Liver (tissue), 8 donors: ENCODE measurements at regions not wholly inside any gene's neighbourhood (a gene's known extent, or its start where the extent isn't known, plus 50 kb on each side); places are given as distances from the start of the nearest gene placed in this dataset.

Experiments used
- DNase-seq: peaks from one replicate; pipeline ENCODE4 v3.0.0-alpha.2; 2017; ENCODE audit warnings: low spot score
- H3K27ac ChIP-seq, 2 donors: one replicate each; pipeline ENCODE4 v1.7.0; 2013; ENCODE audit warnings: inconsistent platforms in 2 of 2, low read length in 2 of 2, control low read depth in 1 of 2, low read depth in 1 of 2, mild to moderate bottlenecking in 1 of 2
- H3K27me3 ChIP-seq, 4 donors: one replicate each; pipeline versions ENCODE4 v1.6.1 to v1.7.0; 2013; ENCODE audit warnings: low read length in 3 of 4, inconsistent platforms in 1 of 4, mild to moderate bottlenecking in 1 of 4, moderate library complexity in 1 of 4; ENCODE audit not compliant: control insufficient read depth in 4 of 4, insufficient read depth in 4 of 4
- H3K36me3 ChIP-seq, 4 donors: one replicate each; pipeline versions ENCODE4 v1.6.1 to v1.7.0; 2013; ENCODE audit warnings: low read length in 3 of 4, mild to moderate bottlenecking in 3 of 4, low read depth in 1 of 4, moderate library complexity in 1 of 4; ENCODE audit not compliant: control insufficient read depth in 4 of 4, insufficient read depth in 3 of 4
- H3K4me1 ChIP-seq, 4 donors: one replicate each; pipeline versions ENCODE4 v1.6.1 to v1.7.0; 2013; ENCODE audit warnings: low read length in 3 of 4, mild to moderate bottlenecking in 3 of 4, moderate library complexity in 1 of 4; ENCODE audit not compliant: control insufficient read depth in 4 of 4, insufficient read depth in 4 of 4
- H3K4me3 ChIP-seq, 3 donors: one replicate each; pipeline versions ENCODE4 v1.6.1 to v1.7.0; 2013; ENCODE audit warnings: low read length in 3 of 3, control low read depth in 1 of 3, low read depth in 1 of 3, mild to moderate bottlenecking in 1 of 3
- H3K9ac ChIP-seq, 2 donors: one replicate each; pipeline ENCODE4 v1.7.0; 2013; ENCODE audit warnings: low read length in 2 of 2, mild to moderate bottlenecking in 2 of 2, moderate library complexity in 2 of 2, control low read depth in 1 of 2, low read depth in 1 of 2
- H3K9me3 ChIP-seq, 4 donors: one replicate each; pipeline versions ENCODE4 v1.6.1 to v1.7.0; 2013; ENCODE audit warnings: low read length in 3 of 4; ENCODE audit not compliant: control insufficient read depth in 4 of 4
- FOXA2 ChIP-seq: IDR thresholded peaks from 2 replicates; pipeline ENCODE4 v1.6.1; 2016; ENCODE audit warnings: antibody characterized with exemption
- GABPA ChIP-seq, 2 donors: IDR thresholded peaks in 1 of 2; conservative IDR thresholded peaks in 1 of 2; 2 replicates each; pipeline ENCODE4 v1.6.1; 2016; ENCODE audit warnings: antibody characterized with exemption in 2 of 2, mild to moderate bottlenecking in 1 of 2, moderate library complexity in 1 of 2
- HNF4A ChIP-seq, 2 donors: conservative IDR thresholded peaks; 2 replicates each; pipeline ENCODE4 v1.6.1; 2016; ENCODE audit warnings: antibody characterized with exemption in 2 of 2, mild to moderate bottlenecking in 2 of 2
- HNF4G ChIP-seq: IDR thresholded peaks from 2 replicates; pipeline ENCODE4 v1.6.1; 2016; ENCODE audit warnings: antibody characterized with exemption
- JUND ChIP-seq, 2 donors: IDR thresholded peaks; 2 replicates each; pipeline ENCODE4 v1.6.1; 2016; ENCODE audit warnings: antibody characterized with exemption in 2 of 2
- NR2F2 ChIP-seq: IDR thresholded peaks from 2 replicates; pipeline ENCODE4 v1.6.1; 2016; ENCODE audit warnings: antibody characterized with exemption
- RAD21 ChIP-seq, 2 donors: IDR thresholded peaks; 2 replicates each; pipeline ENCODE4 v1.6.1; 2016; ENCODE audit warnings: antibody characterized with exemption in 2 of 2, mild to moderate bottlenecking in 2 of 2
- RXRA ChIP-seq, 2 donors: IDR thresholded peaks; 2 replicates each; pipeline ENCODE4 v1.6.1; 2017 to 2018; ENCODE audit warnings: antibody characterized with exemption in 2 of 2, mild to moderate bottlenecking in 1 of 2
- SP1 ChIP-seq: IDR thresholded peaks from 2 replicates; pipeline ENCODE4 v1.6.1; 2018; ENCODE audit warnings: antibody characterized with exemption, mild to moderate bottlenecking
- TAF1 ChIP-seq: conservative IDR thresholded peaks from 2 replicates; pipeline ENCODE4 v1.6.1; 2016; ENCODE audit warnings: antibody characterized with exemption, mild to moderate bottlenecking
- YY1 ChIP-seq: IDR thresholded peaks from 2 replicates; pipeline ENCODE4 v1.6.1; 2016; ENCODE audit warnings: antibody characterized with exemption, mild to moderate bottlenecking
- WGBS: extraction: QIAGEN DNeasy Blood & Tissue Kit; methylation state at CpG from one replicate; pipeline ENCODE4 v1.1.7; 2013; 5-methylcytosine and 5-hydroxymethylcytosine counted together
- TF ChIP-seq, protein P1 (sequence below): IDR thresholded peaks from 2 replicates; pipeline ENCODE4 v1.6.1; 2016; ENCODE audit warnings: antibody characterized with exemption
- TF ChIP-seq, protein P2 (sequence below): fragments of 150-350 bp; IDR thresholded peaks from 2 replicates; pipeline ENCODE4 v1.5.1; 2017; ENCODE audit warnings: improper control_type of control experiment, low read depth, low read length; ENCODE audit not compliant: missing input control
- TF ChIP-seq, protein P3 (sequence below): IDR thresholded peaks from 2 replicates; pipeline ENCODE4 v1.6.1; 2016; ENCODE audit warnings: antibody characterized with exemption, mild to moderate bottlenecking
- TF ChIP-seq, protein P4 (sequence below): IDR thresholded peaks from 2 replicates; pipeline ENCODE4 v1.6.1; 2016; ENCODE audit warnings: antibody characterized with exemption
- TF ChIP-seq, protein P5 (sequence below): IDR thresholded peaks from 2 replicates; pipeline ENCODE4 v1.6.1; 2016; ENCODE audit warnings: antibody characterized with exemption
- donor health status: healthy.
- donor health status: healthy.
- donor health status: healthy.
- donor health status: healthy.
- donor health status: healthy.

DNA sequence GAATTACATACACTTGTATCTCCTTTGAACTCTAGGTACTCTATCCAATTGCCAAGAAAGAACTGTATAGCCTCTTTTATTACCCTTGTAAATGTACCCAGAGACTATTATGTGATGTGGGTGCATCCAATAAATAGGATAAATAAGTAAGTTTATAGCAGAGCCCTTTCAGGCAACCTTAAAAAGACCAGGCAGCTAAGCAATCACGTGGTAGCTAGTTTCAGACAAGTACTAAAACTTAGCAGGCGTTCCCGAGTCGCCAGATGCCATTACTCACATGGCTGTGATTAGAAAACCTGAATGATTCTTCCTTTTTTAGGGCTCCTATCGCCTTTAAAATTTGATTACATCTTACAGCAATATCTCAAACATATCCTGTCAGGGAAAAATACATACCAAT, 1303.0 kb downstream of the EFNB2 start:
- DNase-seq: no peak
- H3K27ac ChIP-seq: no peak overlapping the region
- no peaks in the 10 kb centered on the region for H3K36me3 ChIP-seq
- WGBS: 62% methylated on average over 5 of the region's 5 CpGs
- TF ChIP-seq, protein P1, sequence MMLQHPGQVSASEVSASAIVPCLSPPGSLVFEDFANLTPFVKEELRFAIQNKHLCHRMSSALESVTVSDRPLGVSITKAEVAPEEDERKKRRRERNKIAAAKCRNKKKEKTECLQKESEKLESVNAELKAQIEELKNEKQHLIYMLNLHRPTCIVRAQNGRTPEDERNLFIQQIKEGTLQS: no peak
- H3K9ac ChIP-seq: no peak overlapping the region
- peaks cover 0 to 2% (median 0%) of the 10 kb centered on the region in 4 donors for H3K27me3 ChIP-seq
- H3K9me3 ChIP-seq: no peaks in the 10 kb centered on the region
- H3K4me3 ChIP-seq: no peak overlapping the region
- H3K4me1 ChIP-seq: no peaks in the 10 kb centered on the region

DNA sequence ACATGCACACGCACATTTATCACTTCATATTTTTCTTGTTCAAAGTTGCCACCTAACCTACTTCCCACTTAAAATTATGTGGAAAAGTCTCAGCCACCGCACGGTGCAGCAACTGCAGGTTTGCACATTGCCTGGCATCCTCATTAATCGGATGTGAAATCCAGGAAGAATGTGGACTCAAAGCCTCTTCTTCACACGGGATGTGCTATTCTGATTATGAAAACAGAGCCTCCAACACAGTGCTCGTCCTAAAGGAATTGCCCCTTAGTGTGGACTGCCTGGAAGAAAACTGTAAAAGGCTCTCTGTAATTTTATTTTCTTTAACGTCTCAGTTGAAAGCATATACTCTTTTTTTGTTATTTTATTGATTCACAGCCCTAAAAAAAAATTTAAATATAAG, 1303.5 kb downstream of the EFNB2 start:
- TF ChIP-seq, protein P2, sequence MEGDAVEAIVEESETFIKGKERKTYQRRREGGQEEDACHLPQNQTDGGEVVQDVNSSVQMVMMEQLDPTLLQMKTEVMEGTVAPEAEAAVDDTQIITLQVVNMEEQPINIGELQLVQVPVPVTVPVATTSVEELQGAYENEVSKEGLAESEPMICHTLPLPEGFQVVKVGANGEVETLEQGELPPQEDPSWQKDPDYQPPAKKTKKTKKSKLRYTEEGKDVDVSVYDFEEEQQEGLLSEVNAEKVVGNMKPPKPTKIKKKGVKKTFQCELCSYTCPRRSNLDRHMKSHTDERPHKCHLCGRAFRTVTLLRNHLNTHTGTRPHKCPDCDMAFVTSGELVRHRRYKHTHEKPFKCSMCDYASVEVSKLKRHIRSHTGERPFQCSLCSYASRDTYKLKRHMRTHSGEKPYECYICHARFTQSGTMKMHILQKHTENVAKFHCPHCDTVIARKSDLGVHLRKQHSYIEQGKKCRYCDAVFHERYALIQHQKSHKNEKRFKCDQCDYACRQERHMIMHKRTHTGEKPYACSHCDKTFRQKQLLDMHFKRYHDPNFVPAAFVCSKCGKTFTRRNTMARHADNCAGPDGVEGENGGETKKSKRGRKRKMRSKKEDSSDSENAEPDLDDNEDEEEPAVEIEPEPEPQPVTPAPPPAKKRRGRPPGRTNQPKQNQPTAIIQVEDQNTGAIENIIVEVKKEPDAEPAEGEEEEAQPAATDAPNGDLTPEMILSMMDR: no peak
- TF ChIP-seq FOXA2: no peak
- TF ChIP-seq GABPA (IDR thresholded peaks at IDR 0.05 in 1 of 2, conservative IDR thresholded peaks at IDR 0.05 in 1 of 2): no peak
- TF ChIP-seq, protein P1: no peak
- TF ChIP-seq TAF1: no peak
- TF ChIP-seq HNF4A (conservative IDR thresholded peaks at IDR 0.05): no peak
- no peak for TF ChIP-seq NR2F2
- TF ChIP-seq RXRA (IDR thresholded peaks at IDR 0.05): no peak
- no peak for TF ChIP-seq JUND (IDR thresholded peaks at IDR 0.05)
- TF ChIP-seq, protein P3, sequence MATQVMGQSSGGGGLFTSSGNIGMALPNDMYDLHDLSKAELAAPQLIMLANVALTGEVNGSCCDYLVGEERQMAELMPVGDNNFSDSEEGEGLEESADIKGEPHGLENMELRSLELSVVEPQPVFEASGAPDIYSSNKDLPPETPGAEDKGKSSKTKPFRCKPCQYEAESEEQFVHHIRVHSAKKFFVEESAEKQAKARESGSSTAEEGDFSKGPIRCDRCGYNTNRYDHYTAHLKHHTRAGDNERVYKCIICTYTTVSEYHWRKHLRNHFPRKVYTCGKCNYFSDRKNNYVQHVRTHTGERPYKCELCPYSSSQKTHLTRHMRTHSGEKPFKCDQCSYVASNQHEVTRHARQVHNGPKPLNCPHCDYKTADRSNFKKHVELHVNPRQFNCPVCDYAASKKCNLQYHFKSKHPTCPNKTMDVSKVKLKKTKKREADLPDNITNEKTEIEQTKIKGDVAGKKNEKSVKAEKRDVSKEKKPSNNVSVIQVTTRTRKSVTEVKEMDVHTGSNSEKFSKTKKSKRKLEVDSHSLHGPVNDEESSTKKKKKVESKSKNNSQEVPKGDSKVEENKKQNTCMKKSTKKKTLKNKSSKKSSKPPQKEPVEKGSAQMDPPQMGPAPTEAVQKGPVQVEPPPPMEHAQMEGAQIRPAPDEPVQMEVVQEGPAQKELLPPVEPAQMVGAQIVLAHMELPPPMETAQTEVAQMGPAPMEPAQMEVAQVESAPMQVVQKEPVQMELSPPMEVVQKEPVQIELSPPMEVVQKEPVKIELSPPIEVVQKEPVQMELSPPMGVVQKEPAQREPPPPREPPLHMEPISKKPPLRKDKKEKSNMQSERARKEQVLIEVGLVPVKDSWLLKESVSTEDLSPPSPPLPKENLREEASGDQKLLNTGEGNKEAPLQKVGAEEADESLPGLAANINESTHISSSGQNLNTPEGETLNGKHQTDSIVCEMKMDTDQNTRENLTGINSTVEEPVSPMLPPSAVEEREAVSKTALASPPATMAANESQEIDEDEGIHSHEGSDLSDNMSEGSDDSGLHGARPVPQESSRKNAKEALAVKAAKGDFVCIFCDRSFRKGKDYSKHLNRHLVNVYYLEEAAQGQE: no peak
- TF ChIP-seq, protein P4, sequence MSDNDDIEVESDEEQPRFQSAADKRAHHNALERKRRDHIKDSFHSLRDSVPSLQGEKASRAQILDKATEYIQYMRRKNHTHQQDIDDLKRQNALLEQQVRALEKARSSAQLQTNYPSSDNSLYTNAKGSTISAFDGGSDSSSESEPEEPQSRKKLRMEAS: no peak
- no peak for TF ChIP-seq HNF4G
- no peak for TF ChIP-seq RAD21 (IDR thresholded peaks at IDR 0.05)
- no peak for TF ChIP-seq YY1
- no peak for TF ChIP-seq SP1
- TF ChIP-seq, protein P5, sequence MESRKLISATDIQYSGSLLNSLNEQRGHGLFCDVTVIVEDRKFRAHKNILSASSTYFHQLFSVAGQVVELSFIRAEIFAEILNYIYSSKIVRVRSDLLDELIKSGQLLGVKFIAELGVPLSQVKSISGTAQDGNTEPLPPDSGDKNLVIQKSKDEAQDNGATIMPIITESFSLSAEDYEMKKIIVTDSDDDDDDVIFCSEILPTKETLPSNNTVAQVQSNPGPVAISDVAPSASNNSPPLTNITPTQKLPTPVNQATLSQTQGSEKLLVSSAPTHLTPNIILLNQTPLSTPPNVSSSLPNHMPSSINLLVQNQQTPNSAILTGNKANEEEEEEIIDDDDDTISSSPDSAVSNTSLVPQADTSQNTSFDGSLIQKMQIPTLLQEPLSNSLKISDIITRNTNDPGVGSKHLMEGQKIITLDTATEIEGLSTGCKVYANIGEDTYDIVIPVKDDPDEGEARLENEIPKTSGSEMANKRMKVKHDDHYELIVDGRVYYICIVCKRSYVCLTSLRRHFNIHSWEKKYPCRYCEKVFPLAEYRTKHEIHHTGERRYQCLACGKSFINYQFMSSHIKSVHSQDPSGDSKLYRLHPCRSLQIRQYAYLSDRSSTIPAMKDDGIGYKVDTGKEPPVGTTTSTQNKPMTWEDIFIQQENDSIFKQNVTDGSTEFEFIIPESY: no peak
- Histone ChIP-seq H3K9me3 (no peaks in the 10 kb centered on the region), H3K9ac (no peak overlapping the region), H3K4me1 (no peaks in the 10 kb centered on the region), H3K27me3 (peaks cover 0 to 2% (median 0%) of the 10 kb centered on the region in 4 donors), H3K27ac (no peak overlapping the region), H3K36me3 (no peaks in the 10 kb centered on the region), H3K4me3 (no peak overlapping the region)
- WGBS: 72% methylated on average over 7 of the region's 7 CpGs
- no peak for DNase-seq
